ENCODE measurements at regions not wholly inside any gene's neighbourhood (a gene's known extent, or its start where the extent isn't known, plus 50 kb on each side); places are given as distances from the start of the nearest gene placed in this dataset.

DNA sequence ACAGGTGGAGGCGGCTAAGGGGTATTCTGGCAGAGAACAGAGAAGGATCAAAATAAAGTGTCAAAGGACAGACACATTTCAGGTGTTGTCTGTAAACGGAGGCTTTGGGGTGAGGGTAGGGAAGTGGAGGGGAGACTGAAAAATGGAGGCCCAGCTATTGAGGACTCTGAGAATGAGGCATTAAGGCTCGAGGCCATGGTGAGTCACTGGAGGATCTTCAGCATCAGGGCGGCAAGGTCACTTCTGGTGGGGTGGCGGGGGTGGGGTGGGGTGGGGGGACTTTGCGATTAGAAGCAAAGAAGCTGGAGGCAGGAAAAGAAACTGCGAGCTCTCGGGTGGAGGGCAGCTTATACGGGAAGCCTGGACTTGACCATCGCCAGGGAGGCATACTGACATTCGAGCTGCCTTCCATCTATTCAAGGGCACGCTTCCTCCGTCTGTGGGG, 58.4 kb upstream of the PCGF5 start:
- DNase-seq, result no peak
- H3K27ac ChIP-seq (ENCODE audit: low read depth in 2 of 2, low read length in 1 of 2), result peak overlapping the region in 1 of 2 experiments; percentile 78; a peak in 3 of 4 replicates
- ChIA-PET CTCF (interaction anchor here (1.1 to 1.3 kb wide), 4 partner anchors 13 to 88 kb away, joined by 4 to 6 read pairs (median 5); no protein-coding TSS in a partner anchor), POLR2A (no interaction called here)
- H3K4me3 ChIP-seq (ENCODE audit: low read depth in 2 of 2, low read length in 1 of 2), result peak overlapping the region; percentile 77 to 81
- H3K79me2 ChIP-seq (ENCODE audit: insufficient read depth), result peaks cover 37% of the 10 kb centered on the region
- peaks cover 15% of the 10 kb centered on the region for H3F3A ChIP-seq (replicated peaks; ENCODE audit: insufficient read depth)
- peak overlapping the region; percentile 73 for H3K4me2 ChIP-seq
- H3K9me3 ChIP-seq, result no peaks in the 10 kb centered on the region
- peaks cover 6% of the 10 kb centered on the region in 2 experiments; a peak in 1 of 4 replicates for H3K4me1 ChIP-seq (ENCODE audit: control insufficient read depth in 1 of 2, insufficient read depth in 2 of 2, low read depth in 1 of 2, low read length in 1 of 2)
- TF ChIP-seq, protein P1, sequence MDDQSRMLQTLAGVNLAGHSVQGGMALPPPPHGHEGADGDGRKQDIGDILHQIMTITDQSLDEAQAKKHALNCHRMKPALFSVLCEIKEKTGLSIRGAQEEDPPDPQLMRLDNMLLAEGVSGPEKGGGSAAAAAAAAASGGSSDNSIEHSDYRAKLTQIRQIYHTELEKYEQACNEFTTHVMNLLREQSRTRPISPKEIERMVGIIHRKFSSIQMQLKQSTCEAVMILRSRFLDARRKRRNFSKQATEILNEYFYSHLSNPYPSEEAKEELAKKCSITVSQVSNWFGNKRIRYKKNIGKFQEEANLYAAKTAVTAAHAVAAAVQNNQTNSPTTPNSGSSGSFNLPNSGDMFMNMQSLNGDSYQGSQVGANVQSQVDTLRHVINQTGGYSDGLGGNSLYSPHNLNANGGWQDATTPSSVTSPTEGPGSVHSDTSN (IDR thresholded peaks at IDR 0.05), result no peak
- H3K27me3 ChIP-seq (ENCODE audit: insufficient read depth), result no peaks in the 10 kb centered on the region
- no peaks in the 10 kb centered on the region; the same call in 1 of the 2 replicates for H4K20me1 ChIP-seq (ENCODE audit: insufficient read depth)
- 22% methylated on average over 12 of the region's 13 CpGs for whole genome bisulfite sequencing (ENCODE audit: low lambda C conversion rate)
- H3K36me3 ChIP-seq (replicated peaks in 1 of 2; ENCODE audit: control insufficient read depth in 1 of 2, insufficient read depth in 2 of 2, low read length in 1 of 2), result no peaks in the 10 kb centered on the region
- H2AFZ ChIP-seq (ENCODE audit: low read depth), result peak overlapping the region; percentile 91; the same call in 1 of the 2 replicates
- no peaks in the 10 kb centered on the region for H3K9me2 ChIP-seq
- H3K9ac ChIP-seq, result peak overlapping the region; percentile 81

DNA sequence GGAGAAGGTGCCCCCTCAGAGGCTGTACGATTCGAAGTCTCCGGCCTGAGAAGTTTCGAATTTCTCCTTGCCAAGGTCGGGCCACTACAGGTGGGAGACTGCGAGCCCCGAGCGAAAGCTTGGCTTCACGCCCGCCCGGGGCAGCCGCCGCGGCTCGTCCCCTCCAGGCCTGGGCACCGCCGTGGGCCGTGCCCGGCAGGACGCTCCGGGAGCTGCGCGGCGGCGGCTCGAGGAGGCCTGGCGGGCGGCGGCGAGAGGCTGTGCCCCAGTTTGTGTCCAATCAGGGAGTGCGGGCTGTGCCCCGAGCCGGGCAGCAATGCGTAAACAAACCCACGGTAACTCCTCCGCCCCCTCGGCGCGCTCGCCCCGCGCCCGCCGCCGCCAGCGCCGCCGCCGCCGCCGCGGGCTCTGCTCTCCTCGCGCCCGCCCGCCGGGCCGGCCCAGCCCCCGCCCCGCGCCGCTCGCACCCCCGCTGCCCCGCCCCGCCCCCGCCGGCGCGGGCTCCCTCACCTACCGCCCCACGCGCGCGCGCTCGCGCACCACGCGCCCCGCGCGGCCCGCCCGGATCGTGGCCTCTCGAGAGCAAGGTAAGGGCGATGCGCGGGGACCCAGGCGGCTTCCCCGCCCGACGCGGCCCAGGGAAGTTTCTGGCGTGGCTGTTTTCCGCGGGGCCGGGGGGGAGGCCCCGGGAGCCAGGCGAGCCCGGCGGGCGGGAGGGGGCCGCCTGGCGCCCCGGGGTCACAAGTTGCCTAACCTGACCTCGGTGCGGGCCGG, 57.8 kb upstream of the PCGF5 start:
- Histone ChIP-seq H3K27ac (ENCODE audit: low read depth in 2 of 2, low read length in 1 of 2) (peak overlapping the region; percentile 53 to 82), H3K79me2 (ENCODE audit: insufficient read depth) (peaks cover 43% of the 10 kb centered on the region), H2AFZ (ENCODE audit: low read depth) (peak overlapping the region; percentile 91; the same call in 1 of the 2 replicates), H3K9me3 (no peaks in the 10 kb centered on the region), H3K4me3 (ENCODE audit: low read depth in 2 of 2, low read length in 1 of 2) (peak overlapping the region; percentile 81 to 84), H3K9ac (peak overlapping the region; percentile 90), H3F3A (replicated peaks; ENCODE audit: insufficient read depth) (peaks cover 15% of the 10 kb centered on the region), H4K20me1 (ENCODE audit: insufficient read depth) (no peaks in the 10 kb centered on the region; the same call in 1 of the 2 replicates), H3K9me2 (no peaks in the 10 kb centered on the region), H3K4me1 (ENCODE audit: control insufficient read depth in 1 of 2, insufficient read depth in 2 of 2, low read depth in 1 of 2, low read length in 1 of 2) (peaks cover 6% of the 10 kb centered on the region in 2 experiments; a peak in 1 of 4 replicates), H3K4me2 (peak overlapping the region; percentile 87; the same call in 1 of the 2 replicates), H3K27me3 (ENCODE audit: insufficient read depth) (no peaks in the 10 kb centered on the region), H3K36me3 (replicated peaks in 1 of 2; ENCODE audit: control insufficient read depth in 1 of 2, insufficient read depth in 2 of 2, low read length in 1 of 2) (no peaks in the 10 kb centered on the region)
- WGBS (ENCODE audit: low lambda C conversion rate), result 4% methylated on average over 9 of the region's 110 CpGs
- peak; percentile 85 for DNase-seq
- ChIA-PET POLR2A (no interaction called here), CTCF (interaction anchor here (0.6 to 1.4 kb wide), 6 partner anchors 21 to 251 kb away, joined by 3 to 7 read pairs (median 5); no protein-coding TSS in a partner anchor)
- TF ChIP-seq SMC3 (IDR thresholded peaks at IDR 0.05; ENCODE audit: low read depth, low read length) (no peak), NFIC (IDR thresholded peaks at IDR 0.05; ENCODE audit: borderline replicate concordance) (peak; percentile 40), RCOR1 (IDR thresholded peaks at IDR 0.05; ENCODE audit: low read length) (no peak), NRF1 (IDR thresholded peaks at IDR 0.05; ENCODE audit: low read depth, low read length) (0 out of 2 replicates have a peak, but pooled peaks have one; percentile 22)

DNA sequence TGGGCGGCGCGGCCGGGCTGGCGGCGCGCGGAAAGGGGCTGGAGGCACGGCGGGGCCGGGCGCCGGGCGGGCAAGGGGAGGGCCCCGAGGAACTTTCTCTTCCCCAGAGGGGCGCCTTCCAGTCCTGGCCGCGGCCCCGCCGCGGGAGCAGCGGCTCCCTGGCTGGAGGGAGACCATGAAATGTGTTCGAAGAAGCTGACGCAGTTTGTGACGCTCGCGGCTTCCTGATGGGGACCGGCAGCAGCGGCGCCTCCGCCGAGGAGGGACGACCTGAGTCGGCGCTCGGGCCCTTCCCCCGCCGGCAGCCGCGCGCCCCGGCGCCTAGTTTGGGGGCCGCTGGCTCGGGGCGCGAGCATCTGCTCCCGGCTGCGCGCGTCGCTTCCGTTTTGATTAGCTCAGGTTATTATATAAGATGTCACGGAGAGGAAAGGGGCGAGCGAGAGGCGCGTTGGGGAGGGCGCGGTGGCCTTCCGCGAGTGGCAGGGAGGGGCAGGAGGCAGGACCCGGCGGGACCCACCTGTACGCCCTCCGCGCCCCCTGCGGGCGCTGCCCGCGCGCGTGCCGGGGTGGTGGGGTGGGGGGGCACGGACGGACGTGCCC, 57.1 kb upstream of the PCGF5 start:
- Histone ChIP-seq H3K4me1 (ENCODE audit: control insufficient read depth in 1 of 2, insufficient read depth in 2 of 2, low read depth in 1 of 2, low read length in 1 of 2) (peaks cover 6% of the 10 kb centered on the region in 2 experiments; a peak in 1 of 4 replicates), H3K9me2 (no peaks in the 10 kb centered on the region), H3K36me3 (replicated peaks in 1 of 2; ENCODE audit: control insufficient read depth in 1 of 2, insufficient read depth in 2 of 2, low read length in 1 of 2) (no peaks in the 10 kb centered on the region), H3K27ac (ENCODE audit: low read depth in 2 of 2, low read length in 1 of 2) (peak overlapping the region; percentile 53 to 82), H3F3A (replicated peaks; ENCODE audit: insufficient read depth) (peaks cover 15% of the 10 kb centered on the region), H2AFZ (ENCODE audit: low read depth) (peak overlapping the region; percentile 61; the same call in 1 of the 2 replicates), H3K9ac (peak overlapping the region; percentile 90), H3K4me3 (ENCODE audit: low read depth in 2 of 2, low read length in 1 of 2) (peak overlapping the region; percentile 81 to 84), H4K20me1 (ENCODE audit: insufficient read depth) (no peaks in the 10 kb centered on the region; the same call in 1 of the 2 replicates), H3K9me3 (no peaks in the 10 kb centered on the region), H3K27me3 (ENCODE audit: insufficient read depth) (no peaks in the 10 kb centered on the region), H3K4me2 (peak overlapping the region; percentile 87), H3K79me2 (ENCODE audit: insufficient read depth) (peaks cover 50% of the 10 kb centered on the region)
- peak; percentile 68; the same call in 1 of the 2 replicates for TF ChIP-seq MXI1 (IDR thresholded peaks at IDR 0.05; ENCODE audit: low read depth, low read length)
- TF ChIP-seq RFX5 (IDR thresholded peaks at IDR 0.05; ENCODE audit: low read length), result no peak
- TF ChIP-seq, protein P2, sequence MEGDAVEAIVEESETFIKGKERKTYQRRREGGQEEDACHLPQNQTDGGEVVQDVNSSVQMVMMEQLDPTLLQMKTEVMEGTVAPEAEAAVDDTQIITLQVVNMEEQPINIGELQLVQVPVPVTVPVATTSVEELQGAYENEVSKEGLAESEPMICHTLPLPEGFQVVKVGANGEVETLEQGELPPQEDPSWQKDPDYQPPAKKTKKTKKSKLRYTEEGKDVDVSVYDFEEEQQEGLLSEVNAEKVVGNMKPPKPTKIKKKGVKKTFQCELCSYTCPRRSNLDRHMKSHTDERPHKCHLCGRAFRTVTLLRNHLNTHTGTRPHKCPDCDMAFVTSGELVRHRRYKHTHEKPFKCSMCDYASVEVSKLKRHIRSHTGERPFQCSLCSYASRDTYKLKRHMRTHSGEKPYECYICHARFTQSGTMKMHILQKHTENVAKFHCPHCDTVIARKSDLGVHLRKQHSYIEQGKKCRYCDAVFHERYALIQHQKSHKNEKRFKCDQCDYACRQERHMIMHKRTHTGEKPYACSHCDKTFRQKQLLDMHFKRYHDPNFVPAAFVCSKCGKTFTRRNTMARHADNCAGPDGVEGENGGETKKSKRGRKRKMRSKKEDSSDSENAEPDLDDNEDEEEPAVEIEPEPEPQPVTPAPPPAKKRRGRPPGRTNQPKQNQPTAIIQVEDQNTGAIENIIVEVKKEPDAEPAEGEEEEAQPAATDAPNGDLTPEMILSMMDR (IDR thresholded peaks at IDR 0.05), result peak; percentile 29
- TF ChIP-seq TAF1 (IDR thresholded peaks at IDR 0.05; ENCODE audit: borderline replicate concordance, low read depth, low read length), result peak; percentile 40; the same call in 1 of the 2 replicates
- no peak for TF ChIP-seq ELF1 (IDR thresholded peaks at IDR 0.05)
- DNase-seq, result peak; percentile 81
- CTCF ChIA-PET, result interaction anchor here (0.6 to 1.4 kb wide), 4 partner anchors 84 to 252 kb away, joined by 3 to 7 read pairs (median 4); no protein-coding TSS in a partner anchor
- WGBS (ENCODE audit: low lambda C conversion rate), result 0% methylated on average over 2 of the region's 77 CpGs
- POLR2A ChIA-PET, result no interaction called here

Data from SK-N-SH (cell line).